WTC11 (cell line): ENCODE measurements at regions not wholly inside any gene's neighbourhood (a gene's known extent, or its start where the extent isn't known, plus 50 kb on each side); places are given as distances from the start of the nearest gene placed in this dataset.

Experiments
- ATAC-seq: fragments of 200-7000 bp; cut with Tn5 transposase; 2 replicates; pipeline ENCODE4 v1.10.0; 2021; ENCODE audit warnings: mild to moderate bottlenecking, moderate library complexity
- CTCF ChIA-PET: fragments of 300-600 bp; sonication (Branson Sonifier 250); formaldehyde crosslinking; loops from one replicate; lab custom pipeline; 2021; ENCODE audit warnings: antibody characterized with exemption; lab: Charles Lee
- POLR2A ChIA-PET: fragments of 350-600 bp; sonication (Branson Sonifier 250); formaldehyde crosslinking; loops from one replicate; lab custom pipeline; 2021; ENCODE audit warnings: antibody characterized with exemption; lab: Charles Lee
- DNase-seq: peaks from one replicate; pipeline ENCODE4 v3.0.0; 2021; ENCODE audit warnings: low spot score
- H3K27ac Mint-ChIP-seq: 2 replicates; pipeline ENCODE4 v1.8.0; 2021; ENCODE audit warnings: mixed read lengths
- H3K27me3 Mint-ChIP-seq: 2 replicates; pipeline ENCODE4 v1.8.0; 2021; ENCODE audit warnings: low read depth, mild to moderate bottlenecking, moderate library complexity, mixed read lengths
- H3K36me3 Mint-ChIP-seq: 2 replicates; pipeline ENCODE4 v1.8.0; 2021; ENCODE audit warnings: mixed read lengths
- H3K4me1 Mint-ChIP-seq: 2 replicates; pipeline ENCODE4 v1.8.0; 2022; ENCODE audit warnings: mixed read lengths
- H3K4me3 Mint-ChIP-seq: 2 replicates; pipeline ENCODE4 v1.8.0; 2021; ENCODE audit warnings: mild to moderate bottlenecking, moderate library complexity, mixed read lengths
- H3K9me3 Mint-ChIP-seq: 2 replicates; pipeline ENCODE4 v1.8.0; 2021; ENCODE audit warnings: mixed read lengths
- E2F1 ChIP-seq: sonication (generic); formaldehyde crosslinking; IDR thresholded peaks from 2 replicates; pipeline ENCODE4 v1.8.0; 2022; ENCODE audit warnings: mild to moderate bottlenecking, missing genetic modification reagents
- ELF4 ChIP-seq: sonication (generic); formaldehyde crosslinking; IDR thresholded peaks from 2 replicates; pipeline ENCODE4 v1.8.1; 2022; ENCODE audit warnings: low read depth, mild to moderate bottlenecking, moderate library complexity, missing genetic modification reagents
- FOXJ3 ChIP-seq: sonication (generic); formaldehyde crosslinking; IDR thresholded peaks from 2 replicates; pipeline ENCODE4 v1.9.0; 2021; ENCODE audit warnings: missing genetic modification reagents, mild to moderate bottlenecking, borderline replicate concordance
- NFATC4 ChIP-seq: fragments of 250-450 bp; sonication (Bioruptor Pico); IDR thresholded peaks from 2 replicates; pipeline ENCODE4 v1.9.0; 2021; ENCODE audit warnings: mild to moderate bottlenecking
- NFE2L1 ChIP-seq: sonication (generic); formaldehyde crosslinking; IDR thresholded peaks from 2 replicates; pipeline ENCODE4 v1.8.1; 2023; ENCODE audit warnings: missing genetic modification reagents
- OVOL2 ChIP-seq: fragments of 250-450 bp; sonication (Bioruptor Pico); IDR thresholded peaks from 2 replicates; pipeline ENCODE4 v1.9.0; 2021; ENCODE audit warnings: mild to moderate bottlenecking, borderline replicate concordance
- RORB ChIP-seq: fragments of 250-450 bp; sonication (Bioruptor Pico); IDR thresholded peaks from 2 replicates; pipeline ENCODE4 v1.9.0; 2021; ENCODE audit warnings: mild to moderate bottlenecking
- SOX15 ChIP-seq: fragments of 250-450 bp; sonication (Bioruptor Pico); IDR thresholded peaks from 2 replicates; pipeline ENCODE4 v1.9.0; 2021; ENCODE audit warnings: mild to moderate bottlenecking
- ZNF396 ChIP-seq: fragments of 250-450 bp; sonication (Bioruptor Pico); IDR thresholded peaks from 2 replicates; pipeline ENCODE4 v1.8.0; 2021; ENCODE audit warnings: mild to moderate bottlenecking, moderate library complexity, borderline replicate concordance
- TF ChIP-seq, protein P1 (sequence below): fragments of 200-600 bp; IDR thresholded peaks from 2 replicates; pipeline ENCODE4 v1.8.0; 2022; ENCODE audit warnings: antibody characterized with exemption

DNA sequence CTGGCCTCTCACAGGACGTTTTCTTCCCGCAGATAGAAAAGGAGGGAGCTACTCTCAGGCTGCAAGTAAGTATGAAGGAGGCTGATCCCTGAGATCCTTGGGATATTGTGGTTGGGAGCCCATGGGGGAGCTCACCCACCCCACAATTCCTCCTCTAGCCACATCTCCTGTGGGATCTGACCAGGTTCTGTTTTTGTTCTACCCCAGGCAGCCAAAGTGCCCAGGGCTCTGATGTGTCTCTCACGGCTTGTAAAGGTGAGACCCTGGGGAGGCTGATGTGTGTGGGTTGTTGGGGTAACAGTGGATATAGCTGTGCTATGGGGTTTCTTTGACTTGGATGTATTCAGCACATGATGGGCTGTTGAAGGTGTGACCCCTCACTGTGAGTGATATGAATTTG, 52.0 kb upstream of the POLR1H start:
- ChIA-PET CTCF (no interaction called here), POLR2A (no interaction called here)
- peaks cover 68% of the 10 kb centered on the region for H3K27me3 Mint-ChIP-seq

More for the DNA sequence above, 52.0 kb upstream of the POLR1H start:
- no peak overlapping the region for H3K27ac Mint-ChIP-seq
- H3K36me3 Mint-ChIP-seq = no peaks in the 10 kb centered on the region; the same call in 1 of the 2 replicates
- DNase-seq (no peak), ATAC-seq (no peak)
- H3K4me1 Mint-ChIP-seq = peaks cover 9% of the 10 kb centered on the region
- no peak for TF ChIP-seq ELF4 (CRISPR knock-in tag)
- TF ChIP-seq OVOL2 (CRISPR knock-in tag) = no peak
- TF ChIP-seq, protein P1, sequence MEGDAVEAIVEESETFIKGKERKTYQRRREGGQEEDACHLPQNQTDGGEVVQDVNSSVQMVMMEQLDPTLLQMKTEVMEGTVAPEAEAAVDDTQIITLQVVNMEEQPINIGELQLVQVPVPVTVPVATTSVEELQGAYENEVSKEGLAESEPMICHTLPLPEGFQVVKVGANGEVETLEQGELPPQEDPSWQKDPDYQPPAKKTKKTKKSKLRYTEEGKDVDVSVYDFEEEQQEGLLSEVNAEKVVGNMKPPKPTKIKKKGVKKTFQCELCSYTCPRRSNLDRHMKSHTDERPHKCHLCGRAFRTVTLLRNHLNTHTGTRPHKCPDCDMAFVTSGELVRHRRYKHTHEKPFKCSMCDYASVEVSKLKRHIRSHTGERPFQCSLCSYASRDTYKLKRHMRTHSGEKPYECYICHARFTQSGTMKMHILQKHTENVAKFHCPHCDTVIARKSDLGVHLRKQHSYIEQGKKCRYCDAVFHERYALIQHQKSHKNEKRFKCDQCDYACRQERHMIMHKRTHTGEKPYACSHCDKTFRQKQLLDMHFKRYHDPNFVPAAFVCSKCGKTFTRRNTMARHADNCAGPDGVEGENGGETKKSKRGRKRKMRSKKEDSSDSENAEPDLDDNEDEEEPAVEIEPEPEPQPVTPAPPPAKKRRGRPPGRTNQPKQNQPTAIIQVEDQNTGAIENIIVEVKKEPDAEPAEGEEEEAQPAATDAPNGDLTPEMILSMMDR = no peak
- no peak for TF ChIP-seq E2F1 (CRISPR knock-in tag)
- TF ChIP-seq RORB (CRISPR knock-in tag) = no peak
- TF ChIP-seq ZNF396 (CRISPR knock-in tag) = no peak
- no peak for TF ChIP-seq FOXJ3 (CRISPR knock-in tag)
- no peak for TF ChIP-seq SOX15 (CRISPR knock-in tag)
- no peak for TF ChIP-seq NFE2L1
- TF ChIP-seq NFATC4 = no peak
- H3K9me3 Mint-ChIP-seq = no peaks in the 10 kb centered on the region
- no peak overlapping the region for H3K4me3 Mint-ChIP-seq
